NCI-H1694 (cell line): ENCODE measurements at regions not wholly inside any gene's neighbourhood (a gene's known extent, or its start where the extent isn't known, plus 50 kb on each side); places are given as distances from the start of the nearest gene placed in this dataset.

Source experiments
- DNase-seq: peaks from one replicate; lab custom pipeline; 2025; lab: John Stamatoyannopoulos, UW

- no peak for DNase-seq
Observed at GRCh38 chr1:5713101-5714010, 278.9 kb downstream of the NPHP4 start.

- DNase-seq: no peak
Observed at GRCh38 chr1:5711956-5712645, 280.1 kb downstream of the NPHP4 start.

- DNase-seq: no peak
Observed at GRCh38 chr1:5711079-5711478, 281.1 kb downstream of the NPHP4 start.

- no peak for DNase-seq
Observed at GRCh38 chr1:5709976-5710375, 282.2 kb downstream of the NPHP4 start.

GRCh38 chr1:5709461-5709975, 282.7 kb downstream of the NPHP4 start:
- no peak for DNase-seq

- no peak for DNase-seq
Observed at GRCh38 chr1:5708346-5709245, 283.6 kb downstream of the NPHP4 start.

GRCh38 chr1:5707566-5708345, 284.5 kb downstream of the NPHP4 start:
- no peak for DNase-seq

- no peak for DNase-seq
Observed at GRCh38 chr1:5706239-5706638, 286.0 kb downstream of the NPHP4 start.

GRCh38 chr1:5705751-5706150, 286.5 kb downstream of the NPHP4 start:
- no peak for DNase-seq

GRCh38 chr1:5704561-5705514, 287.4 kb downstream of the NPHP4 start:
- DNase-seq: no peak

GRCh38 chr1:5701642-5702041, 290.6 kb downstream of the NPHP4 start:
- no peak for DNase-seq

- no peak for DNase-seq
Observed at GRCh38 chr1:5693568-5693967, 298.7 kb downstream of the NPHP4 start.

GRCh38 chr1:5692664-5693063, 299.6 kb downstream of the NPHP4 start:
- no peak for DNase-seq

GRCh38 chr1:5691795-5692509, 300.3 kb downstream of the NPHP4 start:
- DNase-seq: no peak

GRCh38 chr1:5690898-5691297, 301.3 kb downstream of the NPHP4 start:
- DNase-seq: no peak

- DNase-seq: no peak
Observed at GRCh38 chr1:5690291-5690690, 301.9 kb downstream of the NPHP4 start.

- no peak for DNase-seq
Observed at GRCh38 chr1:5688081-5689077, 303.8 kb downstream of the NPHP4 start.
